ENCODE measurements at regions not wholly inside any gene's neighbourhood (a gene's known extent, or its start where the extent isn't known, plus 50 kb on each side); places are given as distances from the start of the nearest gene placed in this dataset.
"Not testable (repeated sequence)": the region's sequence is repeated elsewhere in the genome, so short reads cannot be mapped to it uniquely, and the experiment has no call there.

- no peak for DNase-seq (ENCODE audit: low read depth)
Observed at GRCh38 chr4:131613086-131613823, 1535.8 kb upstream of the PCDH10 start.

GRCh38 chr4:131613824-131614216 lies 1535.3 kb upstream of the PCDH10 start:
- no peak for DNase-seq (ENCODE audit: low read depth)

DNA sequence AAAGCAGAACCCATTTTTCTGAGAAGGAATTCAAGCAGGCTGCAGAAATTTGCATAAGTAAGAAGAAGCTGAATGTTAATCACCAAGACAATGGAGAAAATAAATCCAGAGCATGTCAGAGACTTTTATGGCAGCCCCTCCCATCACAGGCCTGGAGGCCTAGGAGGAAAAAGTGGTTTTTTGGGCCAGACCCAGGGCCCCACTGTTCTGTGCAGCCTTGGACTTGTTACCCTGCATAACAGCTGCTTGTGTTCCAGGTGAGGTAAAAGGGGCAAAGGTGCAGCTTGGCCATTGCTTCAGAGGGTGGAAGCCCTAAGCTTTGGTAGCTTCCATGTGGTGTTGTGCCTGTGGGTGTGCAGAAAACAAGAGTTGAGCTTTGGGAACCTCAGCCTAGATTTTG lies 1516.2 kb upstream of the PCDH10 start:
- DNase-seq (ENCODE audit: low read depth): no peak

DNA sequence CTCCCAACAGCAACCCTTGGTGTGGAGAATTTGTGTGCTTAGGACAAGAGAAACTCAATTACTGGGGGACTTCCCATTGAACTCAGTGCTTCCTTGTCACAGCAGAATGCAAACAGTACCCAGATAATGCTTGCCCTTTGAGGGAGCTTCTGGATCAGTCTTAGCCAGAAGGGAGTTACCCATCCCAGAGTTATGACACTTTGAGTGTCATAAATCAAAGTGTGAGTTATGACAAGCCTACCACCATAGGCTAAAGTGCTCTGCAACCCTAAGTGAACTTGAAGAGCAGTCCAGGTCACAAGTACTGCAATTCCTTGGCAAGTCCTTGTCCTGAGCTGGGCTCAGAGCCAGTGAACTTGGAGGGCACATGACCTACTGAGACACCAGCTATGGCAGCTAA lies 1513.9 kb upstream of the PCDH10 start:
- DNase-seq (ENCODE audit: low read depth): no peak

GRCh38 chr4:131638781-131639180 lies 1510.3 kb upstream of the PCDH10 start:
- DNase-seq (ENCODE audit: low read depth): no peak

GRCh38 chr4:131644619-131645018 lies 1504.5 kb upstream of the PCDH10 start:
- no peak for DNase-seq (ENCODE audit: low read depth)

DNA sequence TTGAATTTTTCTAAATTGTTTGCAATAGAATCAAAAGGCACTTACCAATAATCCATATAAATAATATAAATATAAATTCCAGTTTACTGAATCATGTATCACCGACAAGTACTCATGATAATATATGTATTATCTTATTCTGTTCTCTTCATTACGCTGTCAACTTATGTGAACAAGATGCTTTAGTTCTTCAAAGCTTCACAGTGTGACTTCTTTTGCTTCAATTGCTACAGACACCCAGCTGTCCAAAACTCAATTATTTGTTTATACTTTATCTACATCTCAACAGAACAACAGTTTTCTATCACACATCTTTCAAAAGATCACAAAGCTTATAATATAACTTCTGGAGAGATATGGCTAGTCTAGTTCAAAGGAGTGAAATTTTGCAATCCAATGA lies 1499.9 kb upstream of the PCDH10 start:
- DNase-seq (ENCODE audit: low read depth): no peak

- no peak for DNase-seq (ENCODE audit: low read depth)
Observed at GRCh38 chr4:131650951-131651350, 1498.1 kb upstream of the PCDH10 start.

- DNase-seq (ENCODE audit: low read depth): not testable (repeated sequence)
Observed at GRCh38 chr4:131683314-131683713, 1465.8 kb upstream of the PCDH10 start.

DNA sequence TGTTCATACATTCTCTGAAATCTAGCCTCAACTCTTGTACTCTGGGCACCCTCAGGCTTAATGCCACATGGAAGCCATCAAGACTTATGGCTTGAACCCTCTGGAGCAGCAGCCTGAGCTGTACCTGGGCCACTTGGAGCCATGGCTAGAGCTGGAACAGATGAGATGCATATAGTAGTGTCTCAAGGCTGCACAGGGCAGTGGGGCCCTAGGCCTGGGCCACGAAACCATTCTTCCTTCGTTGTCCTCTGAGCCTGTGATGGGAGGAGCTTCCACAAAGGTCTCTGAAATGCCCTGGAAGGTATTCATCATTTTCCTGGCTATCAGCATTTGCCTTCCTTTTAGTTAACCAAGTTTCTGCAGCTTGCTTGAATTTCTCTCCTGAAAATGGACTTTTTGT lies 1427.2 kb upstream of the PCDH10 start:
- DNase-seq (ENCODE audit: low read depth): no peak

DNA sequence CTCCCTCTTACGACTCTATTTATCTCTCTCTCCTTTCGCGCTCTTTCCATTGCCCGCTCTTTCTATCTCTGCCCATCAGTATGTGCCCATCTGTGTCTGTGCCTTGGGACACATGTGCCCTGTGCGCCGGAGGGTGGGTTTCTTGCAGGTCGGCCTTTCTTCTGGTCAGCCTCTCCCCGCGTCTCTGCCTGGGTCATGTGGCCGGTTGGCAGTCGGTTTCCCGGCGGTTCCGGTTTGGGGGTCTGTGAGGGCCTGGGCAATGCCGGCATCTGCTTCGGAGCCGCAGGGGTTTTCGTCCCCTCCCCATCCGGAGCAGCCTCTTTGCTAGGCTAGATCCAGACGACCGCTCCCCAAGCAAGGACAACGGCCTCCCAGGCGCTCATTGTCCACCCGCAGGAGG lies 1426.0 kb upstream of the PCDH10 start:
- DNase-seq (ENCODE audit: low read depth): not testable (repeated sequence)

GRCh38 chr4:131724847-131725246 lies 1424.2 kb upstream of the PCDH10 start:
- DNase-seq (ENCODE audit: low read depth): peak; percentile 29

DNA sequence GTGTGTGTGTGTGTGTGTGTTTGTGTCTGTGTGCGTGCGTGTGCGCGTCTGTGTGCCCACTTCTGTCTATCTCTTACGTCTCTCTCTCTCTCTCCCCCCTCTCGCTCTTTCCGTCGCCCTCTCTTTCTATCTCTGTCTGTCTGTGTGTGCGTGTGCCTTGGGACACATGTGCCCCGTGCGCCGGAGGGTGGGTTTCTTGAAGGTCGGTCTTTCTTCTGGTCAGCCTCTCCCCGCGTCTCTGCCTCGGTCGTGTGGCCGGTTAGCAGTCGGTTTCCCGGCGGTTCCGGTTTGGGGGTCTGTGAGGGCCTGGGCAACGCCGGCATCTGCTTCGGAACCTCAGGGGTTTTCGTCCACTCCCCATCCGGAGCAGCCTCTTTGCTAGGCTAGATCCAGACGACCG lies 1423.6 kb upstream of the PCDH10 start:
- not testable (repeated sequence) for DNase-seq (ENCODE audit: low read depth)

DNA sequence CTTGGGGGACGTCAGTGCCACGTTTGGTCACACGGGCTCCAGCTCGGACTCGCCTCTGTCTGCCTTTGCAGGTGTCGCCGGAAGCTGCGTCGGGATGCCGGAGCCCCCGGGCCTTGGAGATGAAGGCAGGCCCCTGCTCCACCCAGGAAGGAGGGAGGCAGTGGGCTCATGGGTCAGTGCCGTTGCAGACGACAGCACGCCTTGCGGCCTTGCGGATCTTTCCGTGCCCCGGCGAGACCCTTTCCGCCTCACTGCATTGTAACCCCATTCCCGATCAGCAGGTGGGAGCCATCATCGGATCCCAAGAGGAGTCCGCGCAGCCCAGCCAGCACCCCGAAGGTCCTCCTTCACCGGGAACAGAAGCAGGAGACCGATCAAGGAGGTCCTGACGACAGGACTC lies 1422.2 kb upstream of the PCDH10 start:
- DNase-seq (ENCODE audit: low read depth): not testable (repeated sequence)

DNA sequence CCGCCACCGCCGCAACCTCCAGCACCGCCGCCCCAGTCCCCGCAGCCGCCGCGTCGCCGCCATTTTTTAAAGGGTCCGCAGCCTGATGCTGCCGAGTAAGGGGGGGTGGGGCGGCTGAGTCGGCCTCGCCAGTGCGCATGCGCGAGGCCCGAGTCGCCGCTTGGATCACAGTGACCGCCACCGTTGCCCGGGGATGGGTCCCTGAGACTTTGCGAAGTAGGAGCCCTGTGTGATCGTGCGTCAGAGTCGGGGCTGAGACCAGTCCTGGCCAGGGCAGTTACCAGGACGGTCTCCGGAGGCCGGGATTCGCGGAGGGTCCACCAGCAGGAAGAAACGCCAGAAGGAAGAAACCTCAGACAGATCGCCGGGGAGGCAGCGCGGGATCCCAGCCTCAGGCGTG lies 1421.7 kb upstream of the PCDH10 start:
- not testable (repeated sequence) for DNase-seq (ENCODE audit: low read depth)

DNA sequence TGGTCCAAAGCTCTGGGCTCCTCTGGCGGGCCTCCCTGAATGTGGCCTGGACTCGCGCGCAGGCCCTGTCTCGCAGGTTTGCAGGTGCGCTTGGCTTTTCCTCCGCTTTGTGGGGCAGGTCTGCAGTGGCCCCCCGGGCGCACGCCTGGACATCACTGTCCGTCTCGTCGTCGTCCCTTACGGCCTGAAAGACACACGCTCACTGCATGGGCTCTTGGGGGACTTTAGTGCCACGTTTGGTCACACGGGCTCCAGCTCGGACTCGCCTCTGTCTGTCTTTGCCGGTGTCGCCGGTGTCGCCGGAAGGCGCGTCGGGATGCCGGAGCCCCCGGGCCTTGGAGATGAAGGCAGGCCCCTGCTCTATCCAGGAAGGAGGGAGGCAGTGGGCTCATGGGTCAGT lies 1419.9 kb upstream of the PCDH10 start:
- not testable (repeated sequence) for DNase-seq (ENCODE audit: low read depth)

DNA sequence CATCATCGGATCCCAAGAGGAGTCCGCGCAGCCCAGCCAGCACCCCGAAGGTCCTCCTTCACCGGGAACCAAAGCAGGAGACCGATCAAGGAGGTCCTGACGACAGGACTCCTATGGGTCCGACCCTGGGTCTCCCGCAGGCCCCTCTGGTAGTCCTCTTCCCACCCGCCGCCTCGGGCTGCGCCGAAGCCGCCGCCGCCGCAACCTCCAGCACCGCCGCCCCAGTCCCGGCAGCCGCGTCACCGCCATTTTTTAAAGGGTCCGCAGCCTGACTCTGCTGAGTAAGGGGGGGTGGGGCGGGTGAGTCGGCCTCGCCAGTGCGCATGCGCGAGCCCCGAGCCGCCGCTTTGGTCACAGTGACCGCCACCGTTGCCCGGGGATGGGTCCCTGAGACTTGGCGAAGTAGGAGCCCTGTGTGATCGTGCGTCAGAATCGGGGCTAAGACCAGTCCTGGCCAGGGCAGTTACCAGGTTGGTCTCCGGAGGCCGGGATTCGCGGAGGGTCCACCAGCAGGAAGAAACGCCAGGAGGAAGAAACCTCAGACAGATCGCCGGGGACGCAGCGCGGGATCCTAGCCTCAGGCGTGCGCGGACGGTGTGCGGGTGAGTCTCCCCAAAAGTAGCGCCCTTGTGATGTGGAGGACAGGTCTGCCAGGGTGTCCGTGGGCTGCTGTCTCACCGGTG lies 1419.2 kb upstream of the PCDH10 start:
- DNase-seq (ENCODE audit: low read depth): not testable (repeated sequence)

- not testable (repeated sequence) for DNase-seq (ENCODE audit: low read depth)
Observed at GRCh38 chr4:131730574-131730973, 1418.5 kb upstream of the PCDH10 start.

DNA sequence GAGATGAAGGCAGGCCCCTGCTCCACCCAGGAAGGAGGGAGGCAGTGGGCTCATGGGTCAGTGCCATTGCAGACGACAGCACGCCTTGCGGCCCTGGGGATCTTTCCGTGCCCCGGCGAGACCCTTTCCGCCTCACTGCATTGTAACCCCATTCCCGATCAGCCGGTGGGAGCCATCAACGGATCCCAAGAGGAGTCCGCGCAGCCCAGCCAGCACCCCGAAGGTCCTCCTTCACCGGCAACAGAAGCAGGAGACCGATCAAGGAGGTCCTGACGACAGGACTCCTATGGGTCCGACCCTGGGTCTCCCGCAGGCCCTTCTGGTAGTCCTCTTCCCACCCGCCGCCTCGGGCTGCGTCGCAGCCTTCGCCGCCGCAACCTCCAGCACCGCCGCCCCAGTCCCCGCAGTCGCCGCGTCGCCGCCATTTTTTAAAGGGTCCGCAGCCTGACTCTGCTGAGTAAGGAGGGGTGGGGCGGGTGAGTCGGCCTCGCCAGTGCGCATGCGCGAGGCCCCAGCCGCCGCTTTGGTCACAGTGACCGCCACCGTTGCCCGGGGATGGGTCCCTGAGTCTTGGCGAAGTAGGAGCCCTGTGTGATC lies 1417.0 kb upstream of the PCDH10 start:
- DNase-seq (ENCODE audit: low read depth): not testable (repeated sequence)

DNA sequence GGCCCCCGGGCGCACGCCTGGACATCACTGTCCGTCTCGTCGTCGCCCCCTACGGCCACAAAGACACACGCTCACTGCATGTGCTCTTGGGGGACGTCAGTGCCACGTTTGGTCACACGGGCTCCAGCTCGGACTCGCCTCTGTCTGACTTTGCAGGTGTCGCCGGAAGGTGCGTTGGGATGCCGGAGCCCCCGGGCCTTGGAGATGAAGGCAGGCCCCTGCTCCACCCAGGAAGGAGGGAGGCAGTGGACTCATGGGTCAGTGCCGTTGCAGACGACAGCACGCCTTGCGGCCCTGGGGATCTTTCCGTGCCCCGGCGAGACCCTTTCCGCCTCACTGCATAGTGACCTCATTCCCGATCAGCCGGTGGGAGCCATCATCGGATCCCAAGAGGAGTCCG lies 1414.8 kb upstream of the PCDH10 start:
- DNase-seq (ENCODE audit: low read depth): not testable (repeated sequence)

GRCh38 chr4:131734851-131735385 lies 1414.2 kb upstream of the PCDH10 start:
- DNase-seq (ENCODE audit: low read depth): not testable (repeated sequence)

- not testable (repeated sequence) for DNase-seq (ENCODE audit: low read depth)
Observed at GRCh38 chr4:131738991-131739390, 1410.1 kb upstream of the PCDH10 start.
